GM12878 (cell line): ENCODE measurements at regions not wholly inside any gene's neighbourhood (a gene's known extent, or its start where the extent isn't known, plus 50 kb on each side); places are given as distances from the start of the nearest gene placed in this dataset.

ENCODE experiments used
- ATAC-seq: fragments of 200-7000 bp; cut with Tn5 transposase; 3 replicates; pipeline ENCODE4 v1.9.1; 2020; ENCODE audit warnings: mild to moderate bottlenecking, moderate library complexity
- BruUV-seq: library from RNA; stranded (reverse); fragments of 400-500 nt; replicated peaks from 2 replicates; lab custom pipeline; 2021; lab: Mats Ljungman, UMichigan
- CTCF ChIA-PET: fragments of 300-600 bp; sonication (Branson Sonifier 250); formaldehyde crosslinking; extraction: SDS; loops from one replicate; lab custom pipeline; 2021; ENCODE audit warnings: inconsistent platforms; lab: Yijun Ruan, JAX
- POLR2A ChIA-PET: fragments of 350-600 bp; formaldehyde crosslinking; extraction: SDS; loops from one replicate; lab custom pipeline; 2021; ENCODE audit warnings: inconsistent platforms; lab: Charles Lee
- RAD21 ChIA-PET: fragments of 300-600 bp; sonication (Branson Sonifier 250); formaldehyde crosslinking; loops from one replicate; lab custom pipeline; 2023; ENCODE audit warnings: antibody characterized with exemption; ENCODE audit not compliant: unreplicated experiment; lab: Charles Lee
- SMC1A ChIA-PET: fragments of 300-600 bp; sonication (Branson Sonifier 250); formaldehyde crosslinking; loops from one replicate; lab custom pipeline; 2023; ENCODE audit not compliant: unreplicated experiment, uncharacterized antibody; lab: Charles Lee
- DNase-seq: peaks from one replicate; pipeline ENCODE4 v3.0.0-alpha.2; 2011; ENCODE audit warnings: low read depth, low spot score
- FAIRE-seq: peaks from 3 replicates; lab custom pipeline; 2011; peaks lifted over from hg19 to GRCh38; lab: Jason Lieb, UNC
- H2AFZ ChIP-seq: 2 replicates; pipeline ENCODE4 v1.6.0; 2011; ENCODE audit warnings: low read depth, low read length, control low read depth; ENCODE audit not compliant: control insufficient read depth
- H3K27ac ChIP-seq: 2 replicates; pipeline ENCODE4 v1.5.1; 2011; ENCODE audit warnings: control low read depth; ENCODE audit not compliant: control insufficient read depth, insufficient read depth
- H3K27me3 ChIP-seq, 2 experiments: replicated peaks in 1 of 2; 2 replicates each; pipeline versions ENCODE4 v1.6.0 to v1.6.1; 2011; ENCODE audit warnings: low read length in 1 of 2; ENCODE audit not compliant: control insufficient read depth in 2 of 2, insufficient read depth in 2 of 2
- H3K36me3 ChIP-seq, 2 experiments: 2 replicates each; pipeline ENCODE4 v1.5.1; 2011; ENCODE audit warnings: low read length in 1 of 2; ENCODE audit not compliant: control insufficient read depth in 2 of 2, insufficient read depth in 2 of 2
- H3K4me1 ChIP-seq: 2 replicates; pipeline ENCODE4 v1.6.1; 2011; ENCODE audit warnings: mild to moderate bottlenecking, low read length, moderate library complexity, mixed read lengths; ENCODE audit not compliant: control insufficient read depth, insufficient read depth
- H3K4me2 ChIP-seq: 2 replicates; pipeline ENCODE4 v1.6.0; 2011; ENCODE audit warnings: control low read depth; ENCODE audit not compliant: control insufficient read depth, insufficient read depth
- H3K4me3 ChIP-seq: fragments of 200-600 bp; sonication (generic); 2 replicates; pipeline ENCODE4 v1.5.1; 2016
- H3K79me2 ChIP-seq: 2 replicates; pipeline ENCODE4 v1.6.0; 2011; ENCODE audit warnings: low read length; ENCODE audit not compliant: control insufficient read depth, insufficient read depth
- H3K9ac ChIP-seq: 2 replicates; pipeline ENCODE4 v1.8.0; 2011; ENCODE audit warnings: low read length, control low read depth, mixed read lengths; ENCODE audit not compliant: control insufficient read depth, insufficient read depth
- H3K9me3 ChIP-seq: replicated peaks from 3 replicates; pipeline ENCODE4 v1.5.1; 2011; ENCODE audit warnings: mild to moderate bottlenecking, low read length; ENCODE audit not compliant: control insufficient read depth, insufficient read depth
- H4K20me1 ChIP-seq: 2 replicates; pipeline ENCODE4 v1.6.0; 2011; ENCODE audit not compliant: control insufficient read depth, insufficient read depth
- EED ChIP-seq: sonication (generic); IDR thresholded peaks from 2 replicates; pipeline ENCODE4 v1.6.1; 2016; ENCODE audit warnings: antibody characterized with exemption, low read depth
- ELK1 ChIP-seq: IDR thresholded peaks from 2 replicates; pipeline ENCODE4 v1.6.1; 2012; ENCODE audit warnings: low read depth, low read length, improper control_type of control experiment
- ESRRA ChIP-seq: IDR thresholded peaks from 2 replicates; pipeline ENCODE4 v1.6.1; 2012; ENCODE audit warnings: mild to moderate bottlenecking, low read length, improper control_type of control experiment
- KAT2A ChIP-seq: conservative IDR thresholded peaks from 2 replicates; pipeline ENCODE4 v1.6.1; 2011; ENCODE audit warnings: low read depth, low read length; ENCODE audit not compliant: control insufficient read depth
- NBN ChIP-seq: fragments of 450-650 bp; IDR thresholded peaks from 2 replicates; pipeline ENCODE4 v1.6.1; 2016
- NR2F1 ChIP-seq: fragments of 450-650 bp; conservative IDR thresholded peaks from 2 replicates; pipeline ENCODE4 v1.6.1; 2017; ENCODE audit warnings: mild to moderate bottlenecking
- RB1 ChIP-seq: fragments of 450-650 bp; formaldehyde crosslinking; IDR thresholded peaks from 2 replicates; pipeline ENCODE4 v1.6.1; 2017; ENCODE audit warnings: mild to moderate bottlenecking, borderline replicate concordance
- SIX5 ChIP-seq: IDR thresholded peaks from 2 replicates; pipeline ENCODE4 v1.6.1; 2011; ENCODE audit warnings: mild to moderate bottlenecking, low read depth, low read length, moderate library complexity; ENCODE audit not compliant: severe bottlenecking
- ZBTB4 ChIP-seq: fragments of 450-650 bp; formaldehyde crosslinking; IDR thresholded peaks from 2 replicates; pipeline ENCODE4 v1.4.0; 2022; ENCODE audit warnings: mild to moderate bottlenecking, moderate library complexity
- ZNF622 ChIP-seq: fragments of 450-650 bp; IDR thresholded peaks from 2 replicates; pipeline ENCODE4 v1.6.1; 2017; ENCODE audit warnings: mild to moderate bottlenecking, inconsistent platforms
- WGBS: methylation state at CpG from one replicate; pipeline ENCODE4 v1.1.6; 2016; ENCODE audit warnings: low lambda C conversion rate; ENCODE audit not compliant: insufficient replicate concordance, insufficient coverage; ENCODE audit errors: missing lambda C conversion rate; 5-methylcytosine and 5-hydroxymethylcytosine counted together
- in situ Hi-C: fragments of 300-500 bp; cut with MboI; formaldehyde crosslinking; loops from 9 replicates; pipeline ENCODE4 v1.14.3; 2018; ENCODE audit warnings: mixed read lengths
- intact Hi-C: fragments of 100-400 bp; cut with micrococcal nuclease; formaldehyde crosslinking; loops from one replicate; pipeline ENCODE4 v1.14.2; 2022; ENCODE audit not compliant: unreplicated experiment
- TF ChIP-seq, protein P1 (sequence below): fragments of 450-650 bp; formaldehyde crosslinking; IDR thresholded peaks from 2 replicates; pipeline ENCODE4 v1.4.0; 2020; ENCODE audit warnings: mild to moderate bottlenecking, moderate library complexity

DNA sequence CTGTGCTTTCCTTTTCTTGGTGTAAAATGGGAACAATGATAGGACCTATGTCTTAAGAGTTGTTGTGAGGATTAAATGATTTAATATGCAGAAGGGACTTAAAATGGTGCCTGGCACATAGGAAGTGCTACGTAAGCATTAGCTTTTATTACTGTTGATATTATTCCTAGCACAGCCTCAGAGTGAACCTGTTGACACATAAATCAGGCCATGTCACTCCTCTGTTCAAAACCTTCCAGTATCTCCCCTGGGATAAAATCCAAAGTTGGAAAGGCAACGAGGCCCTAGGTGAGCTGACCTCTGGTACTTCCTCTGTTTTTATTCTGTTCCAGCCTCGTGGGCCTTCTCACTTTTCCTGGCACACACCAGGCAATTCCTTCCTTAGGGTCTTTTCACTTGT is 108.8 kb upstream of the CADM1 start:
- intact Hi-C loops (no loop called here), in situ Hi-C loops (no loop called here)
- no peaks in the 10 kb centered on the region for H3K27me3 ChIP-seq
- ChIA-PET RAD21 (no interaction called here), SMC1A (no interaction called here), CTCF (no interaction called here), POLR2A (no interaction called here)
- H3K79me2 ChIP-seq = no peaks in the 10 kb centered on the region
- no peak overlapping the region for H2AFZ ChIP-seq
- no peaks in the 10 kb centered on the region for H3K4me1 ChIP-seq
- no peak for FAIRE-seq
- no peaks in the 10 kb centered on the region for H3K36me3 ChIP-seq
- no peak overlapping the region for H3K9ac ChIP-seq
- no peak for DNase-seq
- no TSS peak for BruUV-seq
- H3K4me3 ChIP-seq = no peak overlapping the region
- H4K20me1 ChIP-seq = no peaks in the 10 kb centered on the region
- no peak overlapping the region for H3K4me2 ChIP-seq
- ATAC-seq = no peak
- WGBS = 15% methylated on average over 3 of the region's 3 CpGs
- no peaks in the 10 kb centered on the region for H3K9me3 ChIP-seq
- no peak for TF ChIP-seq ELK1
- TF ChIP-seq, protein P1, sequence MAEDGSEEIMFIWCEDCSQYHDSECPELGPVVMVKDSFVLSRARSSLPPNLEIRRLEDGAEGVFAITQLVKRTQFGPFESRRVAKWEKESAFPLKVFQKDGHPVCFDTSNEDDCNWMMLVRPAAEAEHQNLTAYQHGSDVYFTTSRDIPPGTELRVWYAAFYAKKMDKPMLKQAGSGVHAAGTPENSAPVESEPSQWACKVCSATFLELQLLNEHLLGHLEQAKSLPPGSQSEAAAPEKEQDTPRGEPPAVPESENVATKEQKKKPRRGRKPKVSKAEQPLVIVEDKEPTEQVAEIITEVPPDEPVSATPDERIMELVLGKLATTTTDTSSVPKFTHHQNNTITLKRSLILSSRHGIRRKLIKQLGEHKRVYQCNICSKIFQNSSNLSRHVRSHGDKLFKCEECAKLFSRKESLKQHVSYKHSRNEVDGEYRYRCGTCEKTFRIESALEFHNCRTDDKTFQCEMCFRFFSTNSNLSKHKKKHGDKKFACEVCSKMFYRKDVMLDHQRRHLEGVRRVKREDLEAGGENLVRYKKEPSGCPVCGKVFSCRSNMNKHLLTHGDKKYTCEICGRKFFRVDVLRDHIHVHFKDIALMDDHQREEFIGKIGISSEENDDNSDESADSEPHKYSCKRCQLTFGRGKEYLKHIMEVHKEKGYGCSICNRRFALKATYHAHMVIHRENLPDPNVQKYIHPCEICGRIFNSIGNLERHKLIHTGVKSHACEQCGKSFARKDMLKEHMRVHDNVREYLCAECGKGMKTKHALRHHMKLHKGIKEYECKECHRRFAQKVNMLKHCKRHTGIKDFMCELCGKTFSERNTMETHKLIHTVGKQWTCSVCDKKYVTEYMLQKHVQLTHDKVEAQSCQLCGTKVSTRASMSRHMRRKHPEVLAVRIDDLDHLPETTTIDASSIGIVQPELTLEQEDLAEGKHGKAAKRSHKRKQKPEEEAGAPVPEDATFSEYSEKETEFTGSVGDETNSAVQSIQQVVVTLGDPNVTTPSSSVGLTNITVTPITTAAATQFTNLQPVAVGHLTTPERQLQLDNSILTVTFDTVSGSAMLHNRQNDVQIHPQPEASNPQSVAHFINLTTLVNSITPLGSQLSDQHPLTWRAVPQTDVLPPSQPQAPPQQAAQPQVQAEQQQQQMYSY = no peak
- TF ChIP-seq ZBTB4 (CRISPR knock-in tag) = no peak
- TF ChIP-seq NR2F1 = no peak
- no peak for TF ChIP-seq SIX5
- TF ChIP-seq NBN = no peak
- no peak for TF ChIP-seq ESRRA
- no peak for TF ChIP-seq ZNF622
- TF ChIP-seq EED = no peak
- no peak for TF ChIP-seq RB1
- TF ChIP-seq KAT2A = no peak
- no peak overlapping the region for H3K27ac ChIP-seq
